ENCODE measurements at regions not wholly inside any gene's neighbourhood (a gene's known extent, or its start where the extent isn't known, plus 50 kb on each side); places are given as distances from the start of the nearest gene placed in this dataset.

GRCh38 chr20:6482486-6482885 lies 285.0 kb upstream of the BMP2 start:
- ATAC-seq, result no peak

GRCh38 chr20:6480328-6481200 lies 286.9 kb upstream of the BMP2 start:
- no peak for ATAC-seq
- intact Hi-C loops (cut with DNase I), result no loop called here
- DNase-seq (ENCODE audit: missing footprints), result no peak

More at GRCh38 chr20:6482486-6482885, 285.0 kb upstream of the BMP2 start:
- intact Hi-C loops (cut with DNase I), result no loop called here
- no peak for DNase-seq (ENCODE audit: missing footprints)

GRCh38 chr20:6473197-6473596 lies 294.3 kb upstream of the BMP2 start:
- intact Hi-C loops (cut with DNase I), result no loop called here
- DNase-seq (ENCODE audit: missing footprints) (no peak), ATAC-seq (no peak)

- intact Hi-C loops (cut with DNase I), result no loop called here
- ATAC-seq (no peak), DNase-seq (ENCODE audit: missing footprints) (no peak)
These were observed 295.6 kb upstream of the BMP2 start for GRCh38 chr20:6471871-6472270.

GRCh38 chr20:6471110-6471647 lies 296.3 kb upstream of the BMP2 start:
- no peak for DNase-seq (ENCODE audit: missing footprints)
- intact Hi-C loops (cut with DNase I), result no loop called here
- no peak for ATAC-seq

GRCh38 chr20:6469695-6470094 lies 297.8 kb upstream of the BMP2 start:
- DNase-seq (ENCODE audit: missing footprints) (no peak), ATAC-seq (no peak)
- intact Hi-C loops (cut with DNase I), result no loop called here

- ATAC-seq, result no peak
- no peak for DNase-seq (ENCODE audit: missing footprints)
- intact Hi-C loops (cut with DNase I), result no loop called here
These were observed 298.9 kb upstream of the BMP2 start for GRCh38 chr20:6468423-6469116.

GRCh38 chr20:6467562-6467961 lies 299.9 kb upstream of the BMP2 start:
- ATAC-seq, result no peak
- intact Hi-C loops (cut with DNase I), result no loop called here
- DNase-seq (ENCODE audit: missing footprints), result no peak

- ATAC-seq, result no peak
- intact Hi-C loops (cut with DNase I), result no loop called here
- DNase-seq (ENCODE audit: missing footprints), result no peak
These were observed 301.2 kb upstream of the BMP2 start for GRCh38 chr20:6466075-6466810.

GRCh38 chr20:6450841-6451240 lies 316.6 kb upstream of the BMP2 start:
- intact Hi-C loops (cut with DNase I), result no loop called here
- no peak for ATAC-seq
- DNase-seq (ENCODE audit: missing footprints), result no peak

GRCh38 chr20:6440443-6440799 lies 317.6 kb upstream of the FERMT1 start:
- ATAC-seq (no peak), DNase-seq (ENCODE audit: missing footprints) (no peak)
- intact Hi-C loops (cut with DNase I), result no loop called here

GRCh38 chr20:6439737-6440442 lies 317.1 kb upstream of the FERMT1 start:
- no peak for DNase-seq (ENCODE audit: missing footprints)

GRCh38 chr20:6434131-6434530 lies 311.3 kb upstream of the FERMT1 start:
- ATAC-seq, result no peak
- intact Hi-C loops (cut with DNase I), result no loop called here
- no peak for DNase-seq (ENCODE audit: missing footprints)

More at GRCh38 chr20:6439737-6440442, 317.1 kb upstream of the FERMT1 start:
- ATAC-seq, result no peak
- intact Hi-C loops (cut with DNase I), result no loop called here

GRCh38 chr20:6430381-6430780 lies 307.6 kb upstream of the FERMT1 start:
- DNase-seq (ENCODE audit: missing footprints) (no peak), ATAC-seq (no peak)
- intact Hi-C loops (cut with DNase I), result no loop called here

GRCh38 chr20:6426287-6426891 lies 303.6 kb upstream of the FERMT1 start:
- DNase-seq (ENCODE audit: missing footprints) (no peak), ATAC-seq (no peak)
- intact Hi-C loops (cut with DNase I), result no loop called here

GRCh38 chr20:6421321-6422248 lies 298.8 kb upstream of the FERMT1 start:
- no peak for DNase-seq (ENCODE audit: missing footprints)
- ATAC-seq, result no peak
- intact Hi-C loops (cut with DNase I), result no loop called here

- ATAC-seq (no peak), DNase-seq (ENCODE audit: missing footprints) (no peak)
- intact Hi-C loops (cut with DNase I), result no loop called here
These were observed 297.5 kb upstream of the FERMT1 start for GRCh38 chr20:6420336-6420735.

All from Right ventricle myocardium inferior (tissue), 1 donor.